HCT116 (cell line): ENCODE measurements at regions not wholly inside any gene's neighbourhood (a gene's known extent, or its start where the extent isn't known, plus 50 kb on each side); places are given as distances from the start of the nearest gene placed in this dataset.

Source experiments
- ATAC-seq: fragments of 200-7000 bp; cut with Tn5 transposase; 2 replicates; pipeline ENCODE4 v1.9.1; 2020; ENCODE audit warnings: mild to moderate bottlenecking, moderate library complexity
- BruUV-seq: library from RNA; stranded (reverse); fragments of 400-500 nt; replicated peaks from 2 replicates; lab custom pipeline; 2021; lab: Mats Ljungman, UMichigan
- CTCF ChIA-PET: fragments of 300-600 bp; sonication (Branson Sonifier 250); formaldehyde crosslinking; loops from one replicate; lab custom pipeline; 2021; ENCODE audit warnings: antibody characterized with exemption; lab: Charles Lee
- POLR2A ChIA-PET: fragments of 300-600, 350-600 bp; sonication (Branson Sonifier 250); formaldehyde crosslinking; loops from one replicate; lab custom pipeline; 2021; ENCODE audit warnings: antibody characterized with exemption; lab: Charles Lee
- RAD21 ChIA-PET, 2 experiments: fragments of 300-600 bp; sonication (Branson Sonifier 250); formaldehyde crosslinking; loops; one replicate each; lab custom pipeline; 2023; ENCODE audit warnings: low total read pairs in 2 of 2; ENCODE audit not compliant: uncharacterized antibody in 2 of 2, unreplicated experiment in 2 of 2, low non-redundant PET in 1 of 2; lab: Charles Lee
- DNase-seq: peaks from one replicate; pipeline ENCODE4 v3.0.0-alpha.2; 2010; ENCODE audit warnings: low read depth, low spot score
- H2AFZ ChIP-seq: fragments of 200-600 bp; shearing (Covaris generic), sonication (generic); 2 replicates; pipeline ENCODE4 v1.6.1; 2017; ENCODE audit warnings: low read depth, mixed run types, mixed read lengths, antibody characterized with exemption, low read length; ENCODE audit not compliant: poor library complexity, severe bottlenecking
- H3K27ac ChIP-seq: 2 replicates; pipeline ENCODE4 v1.5.1; 2012; ENCODE audit warnings: low read depth, low read length
- H3K27me3 ChIP-seq: fragments of 200-600 bp; sonication (generic); 2 replicates; pipeline ENCODE4 v1.6.1; 2016; ENCODE audit warnings: mixed run types, low read length, mixed read lengths; ENCODE audit not compliant: insufficient read depth
- H3K36me3 ChIP-seq, 2 experiments: fragments of 200-500 bp in 1 of 2; fragments of 200-600 bp in 1 of 2; sonication (Bioruptor generic) in 1 of 2; sonication (generic) in 1 of 2; 2 replicates each; pipeline versions ENCODE4 v1.5.1 to v1.6.1; 2014 to 2016; ENCODE audit warnings: low read length in 2 of 2, inconsistent platforms in 1 of 2, mixed read lengths in 1 of 2, mixed run types in 1 of 2; ENCODE audit not compliant: insufficient read depth in 2 of 2, control insufficient read depth in 1 of 2
- H3K4me1 ChIP-seq, 2 experiments: fragments of 200-600 bp in 1 of 2; sonication (generic) in 1 of 2; 2 replicates each; pipeline versions ENCODE4 v1.5.1 to v1.6.1; 2012 to 2017; ENCODE audit warnings: low read length in 2 of 2, inconsistent platforms in 1 of 2, mild to moderate bottlenecking in 1 of 2, mixed read lengths in 1 of 2, mixed run types in 1 of 2, moderate library complexity in 1 of 2; ENCODE audit not compliant: insufficient read depth in 2 of 2, control insufficient read depth in 1 of 2
- H3K4me2 ChIP-seq: fragments of 200-600 bp; sonication (generic); 2 replicates; pipeline ENCODE4 v1.6.1; 2017; ENCODE audit warnings: mixed run types, low read length, mixed read lengths
- H3K4me3 ChIP-seq, 2 experiments: fragments of 200-600 bp in 1 of 2; sonication (generic) in 1 of 2; replicated peaks in 1 of 2; 2 replicates each; pipeline ENCODE4 v1.5.1; 2011 to 2016; ENCODE audit warnings: low read length in 2 of 2, control low read depth in 1 of 2, low read depth in 1 of 2, mild to moderate bottlenecking in 1 of 2, mixed read lengths in 1 of 2, mixed run types in 1 of 2
- H3K79me2 ChIP-seq: fragments of 200-600 bp; sonication (generic); 2 replicates; pipeline ENCODE4 v1.6.1; 2017; ENCODE audit warnings: mild to moderate bottlenecking, mixed run types, low read length, moderate library complexity, mixed read lengths; ENCODE audit not compliant: insufficient read depth
- H3K9ac ChIP-seq: fragments of 200-600 bp; sonication (generic); 2 replicates; pipeline ENCODE4 v1.6.1; 2016; ENCODE audit warnings: low read length, mixed read lengths
- H3K9me2 ChIP-seq: fragments of 200-600 bp; sonication (generic), shearing (Covaris generic); 2 replicates; pipeline ENCODE4 v1.6.1; 2017; ENCODE audit warnings: mixed run types, mild to moderate bottlenecking, moderate library complexity; ENCODE audit not compliant: insufficient read depth
- H3K9me3 ChIP-seq, 2 experiments: fragments of 200-500 bp in 1 of 2; fragments of 200-600 bp in 1 of 2; sonication (Bioruptor generic) in 1 of 2; sonication (generic) in 1 of 2; 2 replicates each; pipeline ENCODE4 v1.6.1; 2014 to 2017; ENCODE audit warnings: low read length in 2 of 2, mixed read lengths in 2 of 2, inconsistent platforms in 1 of 2, low read depth in 1 of 2, mild to moderate bottlenecking in 1 of 2, mixed run types in 1 of 2, moderate library complexity in 1 of 2; ENCODE audit not compliant: control insufficient read depth in 1 of 2, insufficient read depth in 1 of 2
- H4K20me1 ChIP-seq: fragments of 200-600 bp; sonication (generic), shearing (Covaris generic); 2 replicates; pipeline ENCODE4 v1.6.1; 2017; ENCODE audit warnings: mixed run types, mild to moderate bottlenecking, moderate library complexity; ENCODE audit not compliant: insufficient read depth
- CBX3 ChIP-seq: IDR thresholded peaks from 2 replicates; pipeline ENCODE4 v1.6.1; 2012; ENCODE audit warnings: low read depth
- CEBPB ChIP-seq: IDR thresholded peaks from 2 replicates; pipeline ENCODE4 v1.6.1; 2012; ENCODE audit warnings: low read depth
- EGR1 ChIP-seq: IDR thresholded peaks from 2 replicates; pipeline ENCODE4 v1.6.1; 2012; ENCODE audit warnings: low read depth
- ELF1 ChIP-seq: IDR thresholded peaks from 2 replicates; pipeline ENCODE4 v1.6.1; 2012; ENCODE audit warnings: low read depth, borderline replicate concordance
- EZH2 ChIP-seq: fragments of 200-600 bp; sonication (generic); IDR thresholded peaks from 2 replicates; pipeline ENCODE4 v1.6.1; 2017; ENCODE audit warnings: antibody characterized with exemption, mixed run types
- EZH2phosphoT487 ChIP-seq: fragments of 200-600 bp; IDR thresholded peaks from 2 replicates; pipeline ENCODE4 v1.6.1; 2018; ENCODE audit warnings: antibody characterized with exemption, borderline replicate concordance
- FOSL1 ChIP-seq: IDR thresholded peaks from 2 replicates; pipeline ENCODE4 v1.6.1; 2012; ENCODE audit warnings: low read depth
- POLR2A ChIP-seq: IDR thresholded peaks from 2 replicates; pipeline ENCODE4 v1.7.0; 2011; ENCODE audit warnings: borderline replicate concordance; ENCODE audit not compliant: insufficient read depth, insufficient read length; ENCODE audit errors: extremely low read depth
- POLR2AphosphoS5 ChIP-seq: IDR thresholded peaks from 2 replicates; pipeline ENCODE4 v1.6.1; 2011; ENCODE audit warnings: mild to moderate bottlenecking, low read depth, low read length, moderate library complexity
- RAD21 ChIP-seq: IDR thresholded peaks from 2 replicates; pipeline ENCODE4 v1.6.1; 2012; ENCODE audit warnings: low read depth, mild to moderate bottlenecking
- SIN3A ChIP-seq: IDR thresholded peaks from 2 replicates; pipeline ENCODE4 v1.6.1; 2012; ENCODE audit warnings: low read depth
- SP1 ChIP-seq: IDR thresholded peaks from 2 replicates; pipeline ENCODE4 v1.6.1; 2012; ENCODE audit warnings: low read depth
- TCF7L2 ChIP-seq: IDR thresholded peaks from 2 replicates; pipeline ENCODE4 v1.7.0; 2011; ENCODE audit warnings: borderline replicate concordance, inconsistent platforms; ENCODE audit not compliant: insufficient read depth, insufficient read length; ENCODE audit errors: extremely low read depth
- YY1 ChIP-seq: IDR thresholded peaks from 2 replicates; pipeline ENCODE4 v1.6.1; 2011; ENCODE audit warnings: low read length, low read depth, moderate library complexity, mild to moderate bottlenecking; ENCODE audit not compliant: insufficient replicate concordance; ENCODE audit errors: extremely low read depth
- ZFX ChIP-seq: fragments of 450-650 bp; IDR thresholded peaks from 2 replicates; pipeline ENCODE4 v1.6.1; 2017
- ZNF274 ChIP-seq: fragments of 200-500 bp; sonication (Bioruptor generic); IDR thresholded peaks from 2 replicates; pipeline ENCODE4 v1.6.1; 2014; ENCODE audit warnings: mild to moderate bottlenecking, low read depth, low read length, inconsistent platforms
- intact Hi-C: fragments of 100-400 bp; cut with micrococcal nuclease; formaldehyde crosslinking; loops from 2 replicates; pipeline ENCODE4 v1.10.0; 2022
- TF ChIP-seq, protein P1 (sequence below): IDR thresholded peaks from 2 replicates; pipeline ENCODE4 v1.6.1; 2012
- TF ChIP-seq, protein P2 (sequence below): IDR thresholded peaks from 2 replicates; pipeline ENCODE4 v1.6.1; 2012
- TF ChIP-seq, protein P3 (sequence below): IDR thresholded peaks from 2 replicates; pipeline ENCODE4 v1.6.1; 2012; ENCODE audit warnings: low read depth

DNA sequence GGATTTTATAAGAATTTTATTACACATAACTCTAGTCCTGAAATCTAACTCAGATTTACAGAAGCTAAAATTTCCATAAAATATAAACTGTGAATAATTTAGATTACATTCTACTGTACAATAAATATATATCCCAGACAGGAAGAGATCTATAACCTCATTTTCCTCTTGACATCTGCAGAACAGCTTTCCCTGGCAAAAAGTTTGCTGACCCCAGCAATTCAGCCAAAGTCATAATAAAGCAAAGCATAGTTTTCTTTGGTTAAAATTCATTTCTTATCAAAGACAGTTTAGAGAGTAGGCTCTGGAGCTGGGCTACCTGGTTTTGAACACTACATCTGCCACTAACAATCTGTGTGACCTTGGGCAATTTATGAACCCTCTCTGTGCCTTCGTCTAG is 372.5 kb downstream of the CAAP1 start:
- ChIA-PET POLR2A (no interaction called here), CTCF (no interaction called here), RAD21 (no interaction called here)
- no peak for ATAC-seq
- intact Hi-C loops = no loop called here
- no peak for DNase-seq
- BruUV-seq = no TSS peak
- Histone ChIP-seq H3K9ac (no peak overlapping the region), H4K20me1 (no peaks in the 10 kb centered on the region), H3K36me3 (no peaks in the 10 kb centered on the region), H3K79me2 (no peaks in the 10 kb centered on the region), H3K9me2 (no peaks in the 10 kb centered on the region), H3K4me3 (no peak overlapping the region), H3K4me2 (no peak overlapping the region), H3K27me3 (no peaks in the 10 kb centered on the region), H2AFZ (no peak overlapping the region), H3K9me3 (no peaks in the 10 kb centered on the region), H3K4me1 (no peaks in the 10 kb centered on the region), H3K27ac (no peak overlapping the region)
- no peak for TF ChIP-seq ZFX
- TF ChIP-seq POLR2AphosphoS5 = no peak
- no peak for TF ChIP-seq CEBPB
- TF ChIP-seq RAD21 = no peak
- no peak for TF ChIP-seq FOSL1
- no peak for TF ChIP-seq EZH2
- TF ChIP-seq YY1 = no peak
- TF ChIP-seq TCF7L2 = no peak
- no peak for TF ChIP-seq ELF1
- TF ChIP-seq CBX3 = no peak
- no peak for TF ChIP-seq EZH2phosphoT487
- TF ChIP-seq, protein P1, sequence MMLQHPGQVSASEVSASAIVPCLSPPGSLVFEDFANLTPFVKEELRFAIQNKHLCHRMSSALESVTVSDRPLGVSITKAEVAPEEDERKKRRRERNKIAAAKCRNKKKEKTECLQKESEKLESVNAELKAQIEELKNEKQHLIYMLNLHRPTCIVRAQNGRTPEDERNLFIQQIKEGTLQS = no peak
- no peak for TF ChIP-seq POLR2A
- TF ChIP-seq EGR1 = no peak
- TF ChIP-seq SP1 = no peak
- TF ChIP-seq, protein P2, sequence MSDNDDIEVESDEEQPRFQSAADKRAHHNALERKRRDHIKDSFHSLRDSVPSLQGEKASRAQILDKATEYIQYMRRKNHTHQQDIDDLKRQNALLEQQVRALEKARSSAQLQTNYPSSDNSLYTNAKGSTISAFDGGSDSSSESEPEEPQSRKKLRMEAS = no peak
- TF ChIP-seq ZNF274 = no peak
- TF ChIP-seq, protein P3, sequence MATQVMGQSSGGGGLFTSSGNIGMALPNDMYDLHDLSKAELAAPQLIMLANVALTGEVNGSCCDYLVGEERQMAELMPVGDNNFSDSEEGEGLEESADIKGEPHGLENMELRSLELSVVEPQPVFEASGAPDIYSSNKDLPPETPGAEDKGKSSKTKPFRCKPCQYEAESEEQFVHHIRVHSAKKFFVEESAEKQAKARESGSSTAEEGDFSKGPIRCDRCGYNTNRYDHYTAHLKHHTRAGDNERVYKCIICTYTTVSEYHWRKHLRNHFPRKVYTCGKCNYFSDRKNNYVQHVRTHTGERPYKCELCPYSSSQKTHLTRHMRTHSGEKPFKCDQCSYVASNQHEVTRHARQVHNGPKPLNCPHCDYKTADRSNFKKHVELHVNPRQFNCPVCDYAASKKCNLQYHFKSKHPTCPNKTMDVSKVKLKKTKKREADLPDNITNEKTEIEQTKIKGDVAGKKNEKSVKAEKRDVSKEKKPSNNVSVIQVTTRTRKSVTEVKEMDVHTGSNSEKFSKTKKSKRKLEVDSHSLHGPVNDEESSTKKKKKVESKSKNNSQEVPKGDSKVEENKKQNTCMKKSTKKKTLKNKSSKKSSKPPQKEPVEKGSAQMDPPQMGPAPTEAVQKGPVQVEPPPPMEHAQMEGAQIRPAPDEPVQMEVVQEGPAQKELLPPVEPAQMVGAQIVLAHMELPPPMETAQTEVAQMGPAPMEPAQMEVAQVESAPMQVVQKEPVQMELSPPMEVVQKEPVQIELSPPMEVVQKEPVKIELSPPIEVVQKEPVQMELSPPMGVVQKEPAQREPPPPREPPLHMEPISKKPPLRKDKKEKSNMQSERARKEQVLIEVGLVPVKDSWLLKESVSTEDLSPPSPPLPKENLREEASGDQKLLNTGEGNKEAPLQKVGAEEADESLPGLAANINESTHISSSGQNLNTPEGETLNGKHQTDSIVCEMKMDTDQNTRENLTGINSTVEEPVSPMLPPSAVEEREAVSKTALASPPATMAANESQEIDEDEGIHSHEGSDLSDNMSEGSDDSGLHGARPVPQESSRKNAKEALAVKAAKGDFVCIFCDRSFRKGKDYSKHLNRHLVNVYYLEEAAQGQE = no peak
- TF ChIP-seq SIN3A = no peak
